ENCODE measurements at regions not wholly inside any gene's neighbourhood (a gene's known extent, or its start where the extent isn't known, plus 50 kb on each side); places are given as distances from the start of the nearest gene placed in this dataset.
A peak's percentile ranks its signal among the peaks of the same experiment; 100 is the strongest.
"Not testable (repeated sequence)": the region's sequence is repeated elsewhere in the genome, so short reads cannot be mapped to it uniquely, and the experiment has no call there.

- H3K4me3 ChIP-seq (ENCODE audit: low read length in 2 of 2); intact Hi-C loops (cut with micrococcal nuclease); H3K9me3 Mint-ChIP-seq; H3K27me3 Mint-ChIP-seq; H3K36me3 ChIP-seq (ENCODE audit: insufficient read depth, low read length); H3K4me1 Mint-ChIP-seq; H3K4me3 Mint-ChIP-seq; H3K36me3 Mint-ChIP-seq; H3K27ac ChIP-seq (ENCODE audit: low read depth, low read length); H3K4me1 ChIP-seq (ENCODE audit: insufficient read depth, low read length); POLR2A ChIA-PET (ENCODE audit: partially characterized antibody); H3K9me3 ChIP-seq (ENCODE audit: control insufficient read depth in 1 of 2, low read length in 2 of 2); DNase-seq; H3K27ac Mint-ChIP-seq; H3K27me3 ChIP-seq (ENCODE audit: insufficient read depth, low read length); CTCF ChIA-PET (ENCODE audit: partially characterized antibody): not testable (repeated sequence)
Observed at GRCh38 chr9:67708109-67708508, 150.6 kb upstream of the ANKRD20A1 start.

GRCh38 chr9:67711429-67711828, 147.3 kb upstream of the ANKRD20A1 start:
- H3K4me1 ChIP-seq (ENCODE audit: insufficient read depth, low read length); H3K4me3 Mint-ChIP-seq; H3K4me3 ChIP-seq (ENCODE audit: low read length in 2 of 2); POLR2A ChIA-PET (ENCODE audit: partially characterized antibody); CTCF ChIA-PET (ENCODE audit: partially characterized antibody); H3K36me3 ChIP-seq (ENCODE audit: insufficient read depth, low read length); H3K9me3 Mint-ChIP-seq; intact Hi-C loops (cut with micrococcal nuclease); DNase-seq; H3K27me3 Mint-ChIP-seq; H3K27me3 ChIP-seq (ENCODE audit: insufficient read depth, low read length); H3K9me3 ChIP-seq (ENCODE audit: control insufficient read depth in 1 of 2, low read length in 2 of 2); H3K4me1 Mint-ChIP-seq; H3K27ac Mint-ChIP-seq; H3K36me3 Mint-ChIP-seq; H3K27ac ChIP-seq (ENCODE audit: low read depth, low read length): not testable (repeated sequence)

- H3K27ac Mint-ChIP-seq; H3K27ac ChIP-seq (ENCODE audit: low read depth, low read length); H3K36me3 Mint-ChIP-seq; H3K27me3 Mint-ChIP-seq; H3K4me1 Mint-ChIP-seq; H3K4me3 Mint-ChIP-seq; H3K4me1 ChIP-seq (ENCODE audit: insufficient read depth, low read length); DNase-seq; CTCF ChIA-PET (ENCODE audit: partially characterized antibody); H3K36me3 ChIP-seq (ENCODE audit: insufficient read depth, low read length); intact Hi-C loops (cut with micrococcal nuclease); POLR2A ChIA-PET (ENCODE audit: partially characterized antibody); H3K27me3 ChIP-seq (ENCODE audit: insufficient read depth, low read length); H3K4me3 ChIP-seq (ENCODE audit: low read length in 2 of 2); H3K9me3 Mint-ChIP-seq; H3K9me3 ChIP-seq (ENCODE audit: control insufficient read depth in 1 of 2, low read length in 2 of 2): not testable (repeated sequence)
Observed at GRCh38 chr9:67711931-67712330, 146.8 kb upstream of the ANKRD20A1 start.

GRCh38 chr9:67712956-67713355, 145.8 kb upstream of the ANKRD20A1 start:
- intact Hi-C loops (cut with micrococcal nuclease); H3K27ac Mint-ChIP-seq; DNase-seq; H3K27me3 ChIP-seq (ENCODE audit: insufficient read depth, low read length); H3K4me3 ChIP-seq (ENCODE audit: low read length in 2 of 2); H3K27me3 Mint-ChIP-seq; POLR2A ChIA-PET (ENCODE audit: partially characterized antibody); H3K9me3 Mint-ChIP-seq; H3K4me1 ChIP-seq (ENCODE audit: insufficient read depth, low read length); H3K36me3 ChIP-seq (ENCODE audit: insufficient read depth, low read length); H3K36me3 Mint-ChIP-seq; H3K4me1 Mint-ChIP-seq; CTCF ChIA-PET (ENCODE audit: partially characterized antibody); H3K27ac ChIP-seq (ENCODE audit: low read depth, low read length); H3K9me3 ChIP-seq (ENCODE audit: control insufficient read depth in 1 of 2, low read length in 2 of 2): not testable (repeated sequence)
- H3K4me3 Mint-ChIP-seq: peak overlapping the region in 3 of 8 donors; percentile 18 to 57 (median 39)

- not testable (repeated sequence) for H3K4me1 Mint-ChIP-seq
Observed at GRCh38 chr9:67717830-67718388, 140.8 kb upstream of the ANKRD20A1 start.

GRCh38 chr9:67720491-67720890, 138.2 kb upstream of the ANKRD20A1 start:
- H3K27ac Mint-ChIP-seq; H3K27me3 Mint-ChIP-seq; H3K27me3 ChIP-seq (ENCODE audit: insufficient read depth, low read length); H3K4me3 Mint-ChIP-seq; H3K4me3 ChIP-seq (ENCODE audit: low read length in 2 of 2); H3K9me3 Mint-ChIP-seq; CTCF ChIA-PET (ENCODE audit: partially characterized antibody); H3K36me3 Mint-ChIP-seq; H3K4me1 Mint-ChIP-seq; H3K4me1 ChIP-seq (ENCODE audit: insufficient read depth, low read length); H3K27ac ChIP-seq (ENCODE audit: low read depth, low read length); H3K36me3 ChIP-seq (ENCODE audit: insufficient read depth, low read length); intact Hi-C loops (cut with micrococcal nuclease); H3K9me3 ChIP-seq (ENCODE audit: control insufficient read depth in 1 of 2, low read length in 2 of 2); POLR2A ChIA-PET (ENCODE audit: partially characterized antibody): not testable (repeated sequence)
- DNase-seq: peak in 1 of 5 donors; percentile 37

More at GRCh38 chr9:67717830-67718388, 140.8 kb upstream of the ANKRD20A1 start:
- H3K27me3 Mint-ChIP-seq; CTCF ChIA-PET (ENCODE audit: partially characterized antibody); intact Hi-C loops (cut with micrococcal nuclease); H3K4me3 ChIP-seq (ENCODE audit: low read length in 2 of 2); H3K36me3 Mint-ChIP-seq; H3K4me3 Mint-ChIP-seq; H3K9me3 ChIP-seq (ENCODE audit: control insufficient read depth in 1 of 2, low read length in 2 of 2); H3K27ac Mint-ChIP-seq; POLR2A ChIA-PET (ENCODE audit: partially characterized antibody); H3K27me3 ChIP-seq (ENCODE audit: insufficient read depth, low read length); H3K9me3 Mint-ChIP-seq; H3K27ac ChIP-seq (ENCODE audit: low read depth, low read length); H3K4me1 ChIP-seq (ENCODE audit: insufficient read depth, low read length); H3K36me3 ChIP-seq (ENCODE audit: insufficient read depth, low read length): not testable (repeated sequence)
- DNase-seq: peak in 3 of 5 donors; percentile 15 to 42 (median 37)

- H3K36me3 Mint-ChIP-seq: not testable (repeated sequence)
Observed at GRCh38 chr9:67722460-67723090, 136.2 kb upstream of the ANKRD20A1 start.

GRCh38 chr9:67723185-67723584, 135.5 kb upstream of the ANKRD20A1 start:
- H3K36me3 Mint-ChIP-seq; intact Hi-C loops (cut with micrococcal nuclease); POLR2A ChIA-PET (ENCODE audit: partially characterized antibody); H3K4me1 ChIP-seq (ENCODE audit: insufficient read depth, low read length); H3K4me1 Mint-ChIP-seq; H3K27me3 ChIP-seq (ENCODE audit: insufficient read depth, low read length); H3K4me3 ChIP-seq (ENCODE audit: low read length in 2 of 2); H3K9me3 Mint-ChIP-seq; H3K9me3 ChIP-seq (ENCODE audit: control insufficient read depth in 1 of 2, low read length in 2 of 2); H3K36me3 ChIP-seq (ENCODE audit: insufficient read depth, low read length); H3K27ac ChIP-seq (ENCODE audit: low read depth, low read length); CTCF ChIA-PET (ENCODE audit: partially characterized antibody); H3K27me3 Mint-ChIP-seq: not testable (repeated sequence)
- Mint-ChIP-seq H3K4me3 (peak overlapping the region; percentile 66 to 94 (median 73)), H3K27ac (peak overlapping the region in 2 of 7 donors; percentile 70 to 72)
- peak in 4 of 5 donors; percentile 23 to 43 (median 38) for DNase-seq

More at GRCh38 chr9:67722460-67723090, 136.2 kb upstream of the ANKRD20A1 start:
- H3K27me3 ChIP-seq (ENCODE audit: insufficient read depth, low read length); H3K27me3 Mint-ChIP-seq; intact Hi-C loops (cut with micrococcal nuclease); H3K36me3 ChIP-seq (ENCODE audit: insufficient read depth, low read length); POLR2A ChIA-PET (ENCODE audit: partially characterized antibody); CTCF ChIA-PET (ENCODE audit: partially characterized antibody); H3K4me1 ChIP-seq (ENCODE audit: insufficient read depth, low read length); H3K27ac Mint-ChIP-seq; H3K27ac ChIP-seq (ENCODE audit: low read depth, low read length); H3K4me1 Mint-ChIP-seq; H3K4me3 Mint-ChIP-seq; H3K4me3 ChIP-seq (ENCODE audit: low read length in 2 of 2); DNase-seq; H3K9me3 ChIP-seq (ENCODE audit: control insufficient read depth in 1 of 2, low read length in 2 of 2); H3K9me3 Mint-ChIP-seq: not testable (repeated sequence)

Measured in CD4-positive, alpha-beta memory T cell (primary cell).